Coronary artery (tissue), 2 donors: ENCODE measurements at regions not wholly inside any gene's neighbourhood (a gene's known extent, or its start where the extent isn't known, plus 50 kb on each side); places are given as distances from the start of the nearest gene placed in this dataset.
"Not testable (repeated sequence)": the region's sequence is repeated elsewhere in the genome, so short reads cannot be mapped to it uniquely, and the experiment has no call there.

Source experiments
- DNase-seq: peaks from one replicate; pipeline ENCODE4 v3.0.0-alpha.2; 2017; ENCODE audit warnings: low spot score
- H3K27ac ChIP-seq, 2 donors: fragments of 200-600 bp; sonication (generic); one replicate each; pipeline ENCODE4 v1.5.1; 2016 to 2019
- H3K4me3 ChIP-seq: fragments of 200-600 bp; sonication (generic); 2 replicates; pipeline ENCODE4 v1.5.1; 2016; ENCODE audit warnings: mild to moderate bottlenecking, moderate library complexity
- TF ChIP-seq, protein P1 (sequence below): fragments of 200-600 bp; sonication (generic); IDR thresholded peaks from one replicate; pipeline ENCODE4 v1.5.1; 2019; ENCODE audit warnings: antibody characterized with exemption

DNA sequence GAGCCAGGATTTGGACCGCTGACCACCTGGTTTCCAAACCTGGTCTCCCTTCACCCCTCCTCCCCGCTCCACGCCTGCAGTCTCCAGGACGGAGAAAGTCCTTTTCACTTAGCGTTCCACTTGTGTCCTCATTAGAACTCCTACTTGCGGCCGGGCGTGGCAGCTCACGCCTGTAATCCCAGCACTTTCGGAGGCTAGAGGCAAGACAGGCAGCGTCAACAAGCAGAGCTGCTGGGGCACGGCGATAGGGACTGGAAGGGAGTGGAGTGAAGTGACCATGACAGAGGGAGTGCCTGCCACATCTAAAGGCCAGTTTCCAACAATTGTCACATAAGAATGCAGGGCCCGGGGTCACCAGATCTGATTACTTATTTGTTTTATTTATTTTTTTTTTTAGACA, 132.5 kb upstream of the NCOR2 start:
- TF ChIP-seq, protein P1, sequence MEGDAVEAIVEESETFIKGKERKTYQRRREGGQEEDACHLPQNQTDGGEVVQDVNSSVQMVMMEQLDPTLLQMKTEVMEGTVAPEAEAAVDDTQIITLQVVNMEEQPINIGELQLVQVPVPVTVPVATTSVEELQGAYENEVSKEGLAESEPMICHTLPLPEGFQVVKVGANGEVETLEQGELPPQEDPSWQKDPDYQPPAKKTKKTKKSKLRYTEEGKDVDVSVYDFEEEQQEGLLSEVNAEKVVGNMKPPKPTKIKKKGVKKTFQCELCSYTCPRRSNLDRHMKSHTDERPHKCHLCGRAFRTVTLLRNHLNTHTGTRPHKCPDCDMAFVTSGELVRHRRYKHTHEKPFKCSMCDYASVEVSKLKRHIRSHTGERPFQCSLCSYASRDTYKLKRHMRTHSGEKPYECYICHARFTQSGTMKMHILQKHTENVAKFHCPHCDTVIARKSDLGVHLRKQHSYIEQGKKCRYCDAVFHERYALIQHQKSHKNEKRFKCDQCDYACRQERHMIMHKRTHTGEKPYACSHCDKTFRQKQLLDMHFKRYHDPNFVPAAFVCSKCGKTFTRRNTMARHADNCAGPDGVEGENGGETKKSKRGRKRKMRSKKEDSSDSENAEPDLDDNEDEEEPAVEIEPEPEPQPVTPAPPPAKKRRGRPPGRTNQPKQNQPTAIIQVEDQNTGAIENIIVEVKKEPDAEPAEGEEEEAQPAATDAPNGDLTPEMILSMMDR = no peak
- no peak for DNase-seq
- Histone ChIP-seq H3K27ac (peak overlapping the region in 1 of 2 donors; percentile 91), H3K4me3 (no peak overlapping the region)

DNA sequence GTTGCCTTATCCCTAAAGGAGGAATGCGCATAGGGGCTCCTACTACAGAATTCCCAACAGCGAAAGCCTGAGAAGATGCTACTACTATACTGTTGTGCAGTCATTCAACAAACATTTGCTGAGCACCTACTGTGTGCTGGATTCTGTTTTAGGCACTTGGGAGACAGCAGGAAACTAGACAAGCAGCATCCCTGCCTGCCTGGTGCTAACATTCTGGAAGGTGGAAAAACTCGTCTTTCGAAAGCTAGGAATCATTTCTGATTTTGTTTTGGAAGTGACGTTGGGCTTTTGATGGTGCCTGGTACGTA, 131.5 kb upstream of the NCOR2 start:
- Histone ChIP-seq H3K4me3 (no peak overlapping the region), H3K27ac (peak overlapping the region; percentile 69 to 91)
- no peak for DNase-seq
- TF ChIP-seq, protein P1 = no peak

DNA sequence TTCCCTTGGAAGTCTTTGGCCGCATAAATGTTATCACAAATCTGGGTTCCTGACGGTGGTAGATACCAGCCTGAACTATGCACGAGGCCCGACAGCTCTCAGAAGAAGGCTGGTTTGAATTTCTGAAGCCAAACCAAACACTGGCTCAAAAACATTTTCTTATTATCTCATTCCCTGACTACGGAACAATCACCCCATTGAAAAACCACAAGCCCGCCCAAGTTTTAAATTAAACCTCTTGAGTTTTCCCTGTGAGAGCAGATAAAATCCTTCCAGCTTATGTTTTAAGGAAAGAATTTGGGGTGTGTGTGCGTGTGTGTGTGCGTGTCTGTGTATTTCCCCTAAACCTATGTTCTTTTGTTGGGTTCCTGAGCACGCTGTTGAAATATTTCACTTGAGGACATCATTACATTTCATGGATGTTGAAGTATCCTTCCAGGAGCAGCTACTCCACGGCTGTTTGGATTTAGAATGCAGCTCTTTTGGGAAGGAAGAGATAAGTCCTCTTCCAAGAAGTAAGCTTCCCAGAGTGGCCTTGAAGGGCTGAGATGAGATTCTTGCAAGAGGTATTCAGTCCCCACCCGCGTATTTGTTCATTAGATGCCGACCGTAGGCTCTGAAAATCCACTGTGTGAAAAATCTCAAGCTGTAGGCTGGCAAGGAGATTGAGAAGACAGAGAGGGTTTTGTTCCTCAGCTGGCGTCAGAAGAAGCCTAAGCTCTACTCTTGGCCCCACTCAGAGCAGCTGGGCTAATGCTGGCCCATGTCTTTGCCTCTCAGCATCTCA, 131.0 kb upstream of the NCOR2 start:
- no peak for DNase-seq
- Histone ChIP-seq H3K4me3 (no peak overlapping the region), H3K27ac (peak overlapping the region; percentile 69 to 91)
- TF ChIP-seq, protein P1 = no peak

DNA sequence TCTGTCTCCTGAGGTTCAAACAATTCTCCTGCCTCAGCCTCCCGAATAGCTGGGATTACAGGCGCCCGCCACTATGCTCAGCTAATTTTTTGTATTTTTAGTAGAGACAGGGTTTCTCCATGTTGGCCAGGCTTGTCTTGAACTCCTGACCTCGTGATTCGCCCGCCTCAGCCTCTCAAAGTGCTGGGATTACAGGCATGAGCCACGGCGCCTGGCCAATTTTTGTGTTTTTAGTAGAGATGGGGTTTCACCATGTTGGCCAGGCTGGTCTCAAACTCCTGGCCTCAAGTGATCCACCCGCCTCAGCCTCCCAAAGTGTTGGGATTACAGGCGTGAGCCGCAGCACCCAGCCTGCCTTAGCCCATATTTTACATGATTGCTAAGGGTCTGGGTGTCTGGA, 130.3 kb upstream of the NCOR2 start:
- DNase-seq, H3K4me3 ChIP-seq: not testable (repeated sequence)
- peak overlapping the region; percentile 69 to 91 for H3K27ac ChIP-seq

DNA sequence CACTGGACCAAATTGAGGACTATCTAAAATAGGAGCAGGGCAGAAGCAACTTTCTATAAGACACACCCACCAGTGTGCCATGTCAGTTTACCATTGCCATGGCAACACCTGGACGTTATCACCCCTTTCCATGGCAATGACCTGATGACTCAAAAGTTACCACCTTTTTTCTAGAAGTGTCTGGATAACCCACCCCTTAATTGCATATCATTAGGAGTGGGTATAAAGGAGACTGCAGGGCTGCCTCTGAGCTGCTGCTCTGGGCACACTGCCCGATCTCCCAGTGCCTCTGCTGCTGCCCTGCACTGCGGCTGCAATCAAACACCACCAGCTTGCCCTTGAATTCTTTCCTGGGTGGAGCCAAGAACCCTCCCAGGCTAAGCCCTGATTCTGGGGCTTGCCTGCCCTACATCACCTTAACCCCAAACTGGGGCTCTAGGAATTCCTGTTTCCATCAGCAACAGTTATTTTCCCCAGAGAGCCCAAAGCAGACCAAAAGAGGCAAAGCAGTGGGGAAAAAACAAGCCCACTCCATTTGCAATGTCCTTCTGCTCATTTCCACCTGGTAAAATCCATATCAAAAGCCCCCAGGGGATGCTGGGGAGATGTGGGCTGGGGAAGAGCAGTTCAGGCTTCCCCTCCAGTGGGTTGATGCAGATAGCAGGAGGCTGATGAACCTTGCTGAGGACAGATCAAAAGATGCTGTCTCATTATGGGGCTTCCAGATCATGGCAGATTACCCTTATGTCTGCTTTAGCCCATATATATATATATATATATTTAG, 129.5 kb upstream of the NCOR2 start:
- Histone ChIP-seq H3K27ac (no peak overlapping the region), H3K4me3 (no peak overlapping the region)
- TF ChIP-seq, protein P1 = no peak
- DNase-seq = no peak

DNA sequence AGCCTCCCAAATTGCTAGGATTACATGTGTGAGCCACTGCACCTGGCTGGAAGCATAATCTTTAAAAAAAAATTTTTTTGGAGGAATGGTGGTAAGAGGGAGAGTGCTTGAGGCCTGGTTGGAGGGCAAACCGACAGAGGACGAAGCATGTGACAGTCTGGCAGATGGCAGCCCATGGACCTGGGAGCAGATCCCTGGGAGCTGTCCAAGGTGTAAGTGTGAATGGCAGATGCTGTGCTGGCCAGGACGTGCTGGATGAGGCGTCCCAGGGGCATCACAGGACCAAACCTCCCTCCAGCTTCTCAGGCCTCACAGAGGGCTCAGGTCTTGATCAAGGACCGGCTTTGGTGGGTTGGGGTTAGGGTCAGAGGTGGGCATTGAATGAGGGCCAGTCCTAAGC, 128.4 kb upstream of the NCOR2 start:
- TF ChIP-seq, protein P1 = no peak
- no peak for DNase-seq
- Histone ChIP-seq H3K27ac (no peak overlapping the region), H3K4me3 (no peak overlapping the region)

DNA sequence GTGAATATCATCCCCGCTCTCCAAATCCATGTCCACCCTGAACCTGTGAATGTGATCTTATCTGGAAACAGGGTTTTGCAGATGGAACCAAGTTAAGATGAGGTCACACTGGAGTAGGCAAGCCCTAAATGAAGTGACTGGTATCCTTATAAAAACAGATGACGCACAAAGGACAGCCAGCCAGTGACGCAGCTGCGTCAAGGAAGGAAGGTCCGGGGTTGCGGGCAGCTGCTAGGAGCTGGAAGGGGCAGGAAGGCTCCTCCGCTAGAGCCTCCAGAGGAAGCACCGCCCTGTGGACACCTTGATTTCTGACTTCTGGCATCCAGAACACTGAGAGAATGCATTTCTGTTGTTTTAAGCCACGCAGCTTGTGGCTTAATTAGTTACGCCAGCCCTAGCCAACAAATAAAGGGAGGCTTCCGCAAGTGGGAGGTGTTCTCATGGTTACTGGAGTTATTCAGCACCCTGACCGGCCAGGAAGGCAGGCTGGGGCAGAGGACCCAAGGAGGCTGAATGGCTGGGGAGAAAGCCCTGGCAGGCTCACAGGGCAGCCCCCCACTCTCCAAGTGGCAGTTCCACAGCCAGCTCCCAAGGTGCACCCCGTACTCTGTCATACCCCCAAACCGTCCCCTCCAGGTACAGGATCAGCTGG, 127.6 kb upstream of the NCOR2 start:
- Histone ChIP-seq H3K4me3 (no peak overlapping the region), H3K27ac (peak overlapping the region in 1 of 2 donors; percentile 61)
- no peak for DNase-seq
- TF ChIP-seq, protein P1 = no peak
